ENCODE measurements at regions not wholly inside any gene's neighbourhood (a gene's known extent, or its start where the extent isn't known, plus 50 kb on each side); places are given as distances from the start of the nearest gene placed in this dataset.

DNA sequence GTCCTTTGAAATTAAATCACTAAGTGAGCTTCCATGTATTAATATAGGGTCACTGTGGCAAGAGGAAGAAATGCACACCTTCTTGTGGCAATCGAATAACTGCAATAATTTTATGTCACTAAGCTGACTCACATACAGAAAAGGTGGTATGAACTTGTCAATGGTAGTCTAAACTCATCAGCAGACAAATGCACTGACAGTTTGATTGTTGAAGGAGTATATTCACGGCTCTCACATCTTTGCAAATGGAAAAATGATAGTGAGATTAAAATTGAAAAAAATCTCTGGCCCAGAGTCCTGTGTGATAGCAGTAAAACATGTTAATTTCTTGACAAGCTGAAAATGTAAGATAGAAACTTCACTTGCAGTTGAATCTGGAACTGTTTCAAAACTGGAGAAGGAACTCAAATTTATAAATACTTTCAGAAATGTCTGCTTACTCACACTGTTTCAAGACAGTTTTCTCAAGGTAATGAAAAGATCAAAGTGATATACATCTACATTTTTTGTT is 215.8 kb upstream of the CADM2 start:
- DNase-seq (ENCODE audit: extremely low spot score): no peak
- POLR2A ChIA-PET: no interaction called here
- CTCF ChIA-PET: no interaction called here
- TF ChIP-seq, protein P1, sequence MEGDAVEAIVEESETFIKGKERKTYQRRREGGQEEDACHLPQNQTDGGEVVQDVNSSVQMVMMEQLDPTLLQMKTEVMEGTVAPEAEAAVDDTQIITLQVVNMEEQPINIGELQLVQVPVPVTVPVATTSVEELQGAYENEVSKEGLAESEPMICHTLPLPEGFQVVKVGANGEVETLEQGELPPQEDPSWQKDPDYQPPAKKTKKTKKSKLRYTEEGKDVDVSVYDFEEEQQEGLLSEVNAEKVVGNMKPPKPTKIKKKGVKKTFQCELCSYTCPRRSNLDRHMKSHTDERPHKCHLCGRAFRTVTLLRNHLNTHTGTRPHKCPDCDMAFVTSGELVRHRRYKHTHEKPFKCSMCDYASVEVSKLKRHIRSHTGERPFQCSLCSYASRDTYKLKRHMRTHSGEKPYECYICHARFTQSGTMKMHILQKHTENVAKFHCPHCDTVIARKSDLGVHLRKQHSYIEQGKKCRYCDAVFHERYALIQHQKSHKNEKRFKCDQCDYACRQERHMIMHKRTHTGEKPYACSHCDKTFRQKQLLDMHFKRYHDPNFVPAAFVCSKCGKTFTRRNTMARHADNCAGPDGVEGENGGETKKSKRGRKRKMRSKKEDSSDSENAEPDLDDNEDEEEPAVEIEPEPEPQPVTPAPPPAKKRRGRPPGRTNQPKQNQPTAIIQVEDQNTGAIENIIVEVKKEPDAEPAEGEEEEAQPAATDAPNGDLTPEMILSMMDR (IDR thresholded peaks at IDR 0.05; ENCODE audit: control extremely low read depth, extremely low read depth, low read depth, missing control alignments): no peak

DNA sequence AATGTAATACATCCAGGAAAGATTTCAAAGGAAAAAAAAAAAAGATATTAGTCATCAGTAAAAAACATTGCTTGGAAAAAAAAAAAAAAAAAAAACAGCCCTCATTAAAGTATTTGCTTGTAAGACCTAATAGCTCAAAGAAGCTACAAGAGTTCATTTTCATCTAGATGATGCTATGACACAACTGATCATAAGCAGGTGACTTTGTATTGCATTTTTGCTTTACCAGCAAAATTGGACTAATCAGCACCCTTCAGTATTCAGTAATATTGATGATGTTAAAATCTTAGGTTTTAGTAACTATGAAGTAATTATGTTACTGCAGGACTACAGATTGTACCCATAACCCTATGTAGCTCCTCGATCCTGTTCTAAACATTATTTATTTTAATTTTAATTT is 214.7 kb upstream of the CADM2 start:
- TF ChIP-seq, protein P1 (IDR thresholded peaks at IDR 0.05; ENCODE audit: control extremely low read depth, extremely low read depth, low read depth, missing control alignments): no peak
- ChIA-PET CTCF (no interaction called here), POLR2A (no interaction called here)
- DNase-seq (ENCODE audit: extremely low spot score): no peak

DNA sequence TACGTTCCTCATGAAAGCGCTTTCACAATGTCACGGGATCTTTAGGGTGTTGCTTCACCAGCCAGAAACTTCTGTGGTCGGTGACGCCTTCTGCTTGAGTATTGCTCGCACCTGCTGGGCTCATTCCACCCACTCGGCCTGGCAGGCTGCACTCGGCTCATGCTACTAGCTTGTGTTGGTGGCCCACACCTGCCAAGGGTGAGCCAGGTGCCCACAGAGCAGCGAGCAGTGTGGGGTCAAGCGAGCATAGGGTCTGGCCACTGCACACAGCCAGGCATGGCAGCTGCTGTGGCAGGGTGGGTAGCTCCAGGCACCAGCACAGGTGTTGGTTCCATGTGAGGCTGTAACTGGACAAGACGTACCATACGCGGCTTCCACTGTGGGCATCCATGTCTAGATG is 202.9 kb upstream of the CADM2 start:
- ChIA-PET POLR2A (no interaction called here), CTCF (interaction anchor here (1.1 to 1.2 kb wide), 2 partner anchors 11 to 22 kb away, joined by 3 read pairs; no protein-coding TSS in a partner anchor)
- TF ChIP-seq, protein P1 (IDR thresholded peaks at IDR 0.05; ENCODE audit: control extremely low read depth, extremely low read depth, low read depth, missing control alignments): no peak
- DNase-seq (ENCODE audit: extremely low spot score): no peak

DNA sequence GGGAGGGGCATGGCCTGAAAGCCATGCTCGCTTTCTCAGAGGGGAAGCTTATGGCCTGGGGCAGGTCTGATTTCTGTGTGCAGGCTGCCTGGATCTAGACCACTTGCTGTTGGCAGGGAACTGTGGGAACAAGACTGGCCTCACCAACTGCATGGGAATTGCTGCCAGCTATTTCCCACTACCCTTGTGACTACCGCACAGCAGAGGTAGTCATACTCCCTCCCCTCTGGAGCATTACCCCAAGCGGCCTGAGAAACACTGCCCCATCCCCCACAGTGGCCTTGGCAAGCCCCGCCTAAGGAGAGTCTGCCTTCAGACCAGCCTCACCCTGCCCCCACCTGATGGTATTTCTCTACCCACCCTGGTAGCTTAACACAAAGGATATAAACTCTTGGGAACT is 199.4 kb upstream of the CADM2 start:
- ChIA-PET CTCF (interaction anchor here (1.3 kb wide), 1 partner anchor 20 kb away, joined by 4 read pairs; no protein-coding TSS in a partner anchor), POLR2A (no interaction called here)
- no peak for DNase-seq (ENCODE audit: extremely low spot score)
- TF ChIP-seq, protein P1 (IDR thresholded peaks at IDR 0.05; ENCODE audit: control extremely low read depth, extremely low read depth, low read depth, missing control alignments): no peak

DNA sequence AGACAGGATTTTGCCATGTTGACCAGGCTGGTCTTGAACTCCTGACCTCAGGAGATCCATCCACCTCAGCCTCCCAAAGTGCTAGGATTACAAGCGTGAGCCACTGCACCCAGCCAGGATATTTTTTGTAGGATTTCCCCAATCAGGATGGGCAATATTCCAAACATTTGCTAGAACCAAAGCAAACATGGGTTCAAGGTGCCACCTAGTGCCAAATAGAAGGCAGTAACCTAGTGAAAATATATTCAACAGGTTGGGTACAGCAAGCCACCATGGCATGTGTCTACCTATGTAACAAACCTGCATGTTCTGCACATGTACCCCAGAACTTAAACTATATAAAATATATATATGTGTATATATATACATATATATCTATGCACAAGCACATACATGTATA is 185.9 kb upstream of the CADM2 start:
- TF ChIP-seq, protein P1 (IDR thresholded peaks at IDR 0.05; ENCODE audit: control extremely low read depth, extremely low read depth, low read depth, missing control alignments): no peak
- POLR2A ChIA-PET: no interaction called here
- DNase-seq (ENCODE audit: extremely low spot score): no peak
- CTCF ChIA-PET: no interaction called here

DNA sequence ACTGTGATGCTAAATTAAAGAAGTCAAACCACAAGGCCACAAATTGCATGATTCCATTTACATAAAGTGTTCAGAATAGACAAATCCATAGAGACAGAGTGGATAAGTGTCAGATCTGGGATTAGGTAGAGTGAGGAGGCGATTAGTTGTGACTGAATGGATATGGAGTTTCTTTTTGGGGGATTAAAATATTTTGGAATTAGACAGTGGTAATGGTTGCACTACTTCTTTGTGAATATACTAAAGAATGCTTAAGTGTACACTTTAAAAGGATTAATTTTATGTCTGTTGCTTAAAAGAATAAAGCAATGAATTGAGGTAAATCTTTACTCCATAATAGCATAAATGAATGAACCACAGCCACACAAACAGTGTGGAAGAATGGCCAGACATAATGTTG is 175.5 kb upstream of the CADM2 start:
- DNase-seq (ENCODE audit: extremely low spot score): no peak
- ChIA-PET CTCF (no interaction called here), POLR2A (no interaction called here)
- TF ChIP-seq, protein P1 (IDR thresholded peaks at IDR 0.05; ENCODE audit: control extremely low read depth, extremely low read depth, low read depth, missing control alignments): no peak

DNA sequence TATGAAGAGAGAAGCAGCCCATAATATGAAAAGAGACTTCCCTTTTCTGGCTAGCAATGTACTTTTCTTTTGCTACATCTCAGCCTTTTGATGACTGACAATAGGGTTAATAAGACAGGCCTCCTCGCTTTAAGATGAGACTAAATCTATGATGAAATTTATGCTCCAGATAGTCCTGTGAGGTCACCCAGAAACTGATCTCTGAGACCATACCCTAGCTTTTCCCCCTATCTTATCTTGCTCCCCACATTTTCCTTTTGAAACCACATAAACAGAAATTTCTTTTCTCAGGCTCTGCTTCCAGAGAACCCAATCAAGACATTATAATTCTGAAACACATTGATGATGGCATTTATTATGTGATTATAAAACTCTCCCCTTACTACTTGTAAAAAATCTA is 168.8 kb upstream of the CADM2 start:
- ChIA-PET POLR2A (no interaction called here), CTCF (no interaction called here)
- no peak for DNase-seq (ENCODE audit: extremely low spot score)
- TF ChIP-seq, protein P1 (IDR thresholded peaks at IDR 0.05; ENCODE audit: control extremely low read depth, extremely low read depth, low read depth, missing control alignments): no peak
